ENCODE measurements at regions not wholly inside any gene's neighbourhood (a gene's known extent, or its start where the extent isn't known, plus 50 kb on each side); places are given as distances from the start of the nearest gene placed in this dataset.

DNA sequence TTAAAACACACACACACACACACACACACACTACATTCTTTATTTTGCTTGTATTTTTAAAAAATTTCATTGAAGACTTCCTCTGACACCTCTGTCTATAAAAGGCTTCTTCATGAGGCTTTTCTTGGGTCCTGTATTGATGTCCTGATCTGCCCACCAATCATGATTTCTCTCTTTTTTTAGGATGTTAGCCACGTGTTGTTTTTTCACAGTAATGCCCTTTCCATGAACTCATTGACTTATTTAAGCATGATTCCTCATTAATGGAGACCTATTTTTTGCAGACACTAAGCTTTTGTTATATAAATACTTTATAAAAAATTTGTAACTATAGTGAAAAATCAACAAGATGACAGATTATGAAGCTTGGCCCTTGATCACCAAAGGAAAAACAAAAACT is 173.8 kb upstream of the CNTNAP5 start (continued):
- TF ChIP-seq, protein P1, sequence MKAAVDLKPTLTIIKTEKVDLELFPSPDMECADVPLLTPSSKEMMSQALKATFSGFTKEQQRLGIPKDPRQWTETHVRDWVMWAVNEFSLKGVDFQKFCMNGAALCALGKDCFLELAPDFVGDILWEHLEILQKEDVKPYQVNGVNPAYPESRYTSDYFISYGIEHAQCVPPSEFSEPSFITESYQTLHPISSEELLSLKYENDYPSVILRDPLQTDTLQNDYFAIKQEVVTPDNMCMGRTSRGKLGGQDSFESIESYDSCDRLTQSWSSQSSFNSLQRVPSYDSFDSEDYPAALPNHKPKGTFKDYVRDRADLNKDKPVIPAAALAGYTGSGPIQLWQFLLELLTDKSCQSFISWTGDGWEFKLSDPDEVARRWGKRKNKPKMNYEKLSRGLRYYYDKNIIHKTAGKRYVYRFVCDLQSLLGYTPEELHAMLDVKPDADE (IDR thresholded peaks at IDR 0.05), result no peak
- TF ChIP-seq EZH2phosphoT487 (IDR thresholded peaks at IDR 0.05; ENCODE audit: unreplicated experiment), result no peak

DNA sequence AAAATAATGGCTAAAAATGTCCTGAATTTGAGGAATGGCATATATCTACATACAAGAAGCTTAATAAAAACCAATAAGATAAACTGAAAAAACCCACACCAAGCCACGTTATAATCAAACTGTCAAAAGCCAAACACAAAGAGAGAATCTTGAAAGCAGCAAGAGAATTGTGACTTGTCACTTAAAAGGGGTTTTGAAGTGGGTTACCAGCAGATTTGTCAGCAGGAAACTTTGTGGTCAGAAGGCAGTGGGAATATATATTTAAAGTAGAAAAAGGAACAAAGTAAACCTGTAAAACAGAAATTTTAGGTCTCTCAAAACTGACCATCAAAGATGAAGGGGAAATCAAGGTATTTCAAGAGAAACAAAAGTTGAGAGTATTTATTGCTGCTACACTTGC is 171.9 kb upstream of the CNTNAP5 start:
- H3K79me2 ChIP-seq (replicated peaks; ENCODE audit: insufficient read depth), result no peaks in the 10 kb centered on the region
- peaks cover 47% of the 10 kb centered on the region for H3K9me3 Mint-ChIP-seq
- no peak overlapping the region for H3K27ac Mint-ChIP-seq
- no peaks in the 10 kb centered on the region for H3K4me1 Mint-ChIP-seq
- H3K9me2 ChIP-seq (ENCODE audit: insufficient read depth), result 0 out of 2 replicates have a peak, but pooled peaks cover 5% of the 10 kb centered on the region
- no peaks in the 10 kb centered on the region for H3K27me3 ChIP-seq (ENCODE audit: insufficient read depth)
- H2AFZ ChIP-seq, result no peak overlapping the region
- peaks cover 4% of the 10 kb centered on the region for H3K36me3 ChIP-seq (ENCODE audit: insufficient read depth)
- no peak overlapping the region for H3K4me2 ChIP-seq
- H3F3A ChIP-seq (replicated peaks; ENCODE audit: low read depth), result no peaks in the 10 kb centered on the region
- peaks cover 3% of the 10 kb centered on the region for H3K27me3 Mint-ChIP-seq (ENCODE audit: insufficient read depth, low read depth, poor library complexity)
- no peak for DNase-seq (ENCODE audit: low spot score)
- H3K36me3 Mint-ChIP-seq (ENCODE audit: low read depth), result peaks cover 16% of the 10 kb centered on the region
- no peak overlapping the region for H3K27ac ChIP-seq (ENCODE audit: low read depth)
- no peak overlapping the region for H3K4me3 ChIP-seq
- no peaks in the 10 kb centered on the region for H4K20me1 ChIP-seq (replicated peaks; ENCODE audit: insufficient read depth)
- no peaks in the 10 kb centered on the region for H3K4me1 ChIP-seq (ENCODE audit: insufficient read depth)
- no peak overlapping the region for H3K4me3 Mint-ChIP-seq
- ATAC-seq, result no peak
- TF ChIP-seq, protein P2, sequence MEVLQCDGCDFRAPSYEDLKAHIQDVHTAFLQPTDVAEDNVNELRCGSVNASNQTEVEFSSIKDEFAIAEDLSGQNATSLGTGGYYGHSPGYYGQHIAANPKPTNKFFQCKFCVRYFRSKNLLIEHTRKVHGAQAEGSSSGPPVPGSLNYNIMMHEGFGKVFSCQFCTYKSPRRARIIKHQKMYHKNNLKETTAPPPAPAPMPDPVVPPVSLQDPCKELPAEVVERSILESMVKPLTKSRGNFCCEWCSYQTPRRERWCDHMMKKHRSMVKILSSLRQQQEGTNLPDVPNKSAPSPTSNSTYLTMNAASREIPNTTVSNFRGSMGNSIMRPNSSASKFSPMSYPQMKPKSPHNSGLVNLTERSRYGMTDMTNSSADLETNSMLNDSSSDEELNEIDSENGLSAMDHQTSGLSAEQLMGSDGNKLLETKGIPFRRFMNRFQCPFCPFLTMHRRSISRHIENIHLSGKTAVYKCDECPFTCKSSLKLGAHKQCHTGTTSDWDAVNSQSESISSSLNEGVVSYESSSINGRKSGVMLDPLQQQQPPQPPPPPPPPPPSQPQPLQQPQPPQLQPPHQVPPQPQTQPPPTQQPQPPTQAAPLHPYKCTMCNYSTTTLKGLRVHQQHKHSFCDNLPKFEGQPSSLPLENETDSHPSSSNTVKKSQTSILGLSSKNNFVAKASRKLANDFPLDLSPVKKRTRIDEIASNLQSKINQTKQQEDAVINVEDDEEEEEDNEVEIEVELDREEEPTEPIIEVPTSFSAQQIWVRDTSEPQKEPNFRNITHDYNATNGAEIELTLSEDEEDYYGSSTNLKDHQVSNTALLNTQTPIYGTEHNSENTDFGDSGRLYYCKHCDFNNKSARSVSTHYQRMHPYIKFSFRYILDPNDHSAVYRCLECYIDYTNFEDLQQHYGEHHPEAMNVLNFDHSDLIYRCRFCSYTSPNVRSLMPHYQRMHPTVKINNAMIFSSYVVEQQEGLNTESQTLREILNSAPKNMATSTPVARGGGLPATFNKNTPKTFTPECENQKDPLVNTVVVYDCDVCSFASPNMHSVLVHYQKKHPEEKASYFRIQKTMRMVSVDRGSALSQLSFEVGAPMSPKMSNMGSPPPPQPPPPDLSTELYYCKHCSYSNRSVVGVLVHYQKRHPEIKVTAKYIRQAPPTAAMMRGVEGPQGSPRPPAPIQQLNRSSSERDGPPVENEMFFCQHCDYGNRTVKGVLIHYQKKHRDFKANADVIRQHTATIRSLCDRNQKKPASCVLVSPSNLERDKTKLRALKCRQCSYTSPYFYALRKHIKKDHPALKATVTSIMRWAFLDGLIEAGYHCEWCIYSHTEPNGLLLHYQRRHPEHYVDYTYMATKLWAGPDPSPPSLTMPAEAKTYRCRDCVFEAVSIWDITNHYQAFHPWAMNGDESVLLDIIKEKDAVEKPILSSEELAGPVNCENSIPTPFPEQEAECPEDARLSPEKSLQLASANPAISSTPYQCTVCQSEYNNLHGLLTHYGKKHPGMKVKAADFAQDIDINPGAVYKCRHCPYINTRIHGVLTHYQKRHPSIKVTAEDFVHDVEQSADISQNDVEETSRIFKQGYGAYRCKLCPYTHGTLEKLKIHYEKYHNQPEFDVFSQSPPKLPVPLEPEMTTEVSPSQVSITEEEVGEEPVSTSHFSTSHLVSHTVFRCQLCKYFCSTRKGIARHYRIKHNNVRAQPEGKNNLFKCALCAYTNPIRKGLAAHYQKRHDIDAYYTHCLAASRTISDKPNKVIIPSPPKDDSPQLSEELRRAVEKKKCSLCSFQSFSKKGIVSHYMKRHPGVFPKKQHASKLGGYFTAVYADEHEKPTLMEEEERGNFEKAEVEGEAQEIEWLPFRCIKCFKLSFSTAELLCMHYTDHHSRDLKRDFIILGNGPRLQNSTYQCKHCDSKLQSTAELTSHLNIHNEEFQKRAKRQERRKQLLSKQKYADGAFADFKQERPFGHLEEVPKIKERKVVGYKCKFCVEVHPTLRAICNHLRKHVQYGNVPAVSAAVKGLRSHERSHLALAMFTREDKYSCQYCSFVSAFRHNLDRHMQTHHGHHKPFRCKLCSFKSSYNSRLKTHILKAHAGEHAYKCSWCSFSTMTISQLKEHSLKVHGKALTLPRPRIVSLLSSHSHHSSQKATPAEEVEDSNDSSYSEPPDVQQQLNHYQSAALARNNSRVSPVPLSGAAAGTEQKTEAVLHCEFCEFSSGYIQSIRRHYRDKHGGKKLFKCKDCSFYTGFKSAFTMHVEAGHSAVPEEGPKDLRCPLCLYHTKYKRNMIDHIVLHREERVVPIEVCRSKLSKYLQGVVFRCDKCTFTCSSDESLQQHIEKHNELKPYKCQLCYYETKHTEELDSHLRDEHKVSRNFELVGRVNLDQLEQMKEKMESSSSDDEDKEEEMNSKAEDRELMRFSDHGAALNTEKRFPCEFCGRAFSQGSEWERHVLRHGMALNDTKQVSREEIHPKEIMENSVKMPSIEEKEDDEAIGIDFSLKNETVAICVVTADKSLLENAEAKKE (CRISPR knock-in tag; IDR thresholded peaks at IDR 0.05), result no peak
- TF ChIP-seq STAT1 (IDR thresholded peaks at IDR 0.05; ENCODE audit: unreplicated experiment) (no peak), NANOG (IDR thresholded peaks at IDR 0.05; ENCODE audit: borderline replicate concordance) (no peak), ZNF114 (CRISPR knock-in tag; IDR thresholded peaks at IDR 0.05) (no peak), CREB1 (CRISPR knock-in tag; IDR thresholded peaks at IDR 0.05; ENCODE audit: low read depth) (no peak), POLR2AphosphoS5 (IDR thresholded peaks at IDR 0.05; ENCODE audit: low read depth) (no peak), JUNB (IDR thresholded peaks at IDR 0.05; ENCODE audit: unreplicated experiment) (no peak), EZH2phosphoT487 (IDR thresholded peaks at IDR 0.05; ENCODE audit: unreplicated experiment) (no peak), ZNF331 (CRISPR knock-in tag; IDR thresholded peaks at IDR 0.05; ENCODE audit: low read depth) (no peak)
- TF ChIP-seq, protein P3, sequence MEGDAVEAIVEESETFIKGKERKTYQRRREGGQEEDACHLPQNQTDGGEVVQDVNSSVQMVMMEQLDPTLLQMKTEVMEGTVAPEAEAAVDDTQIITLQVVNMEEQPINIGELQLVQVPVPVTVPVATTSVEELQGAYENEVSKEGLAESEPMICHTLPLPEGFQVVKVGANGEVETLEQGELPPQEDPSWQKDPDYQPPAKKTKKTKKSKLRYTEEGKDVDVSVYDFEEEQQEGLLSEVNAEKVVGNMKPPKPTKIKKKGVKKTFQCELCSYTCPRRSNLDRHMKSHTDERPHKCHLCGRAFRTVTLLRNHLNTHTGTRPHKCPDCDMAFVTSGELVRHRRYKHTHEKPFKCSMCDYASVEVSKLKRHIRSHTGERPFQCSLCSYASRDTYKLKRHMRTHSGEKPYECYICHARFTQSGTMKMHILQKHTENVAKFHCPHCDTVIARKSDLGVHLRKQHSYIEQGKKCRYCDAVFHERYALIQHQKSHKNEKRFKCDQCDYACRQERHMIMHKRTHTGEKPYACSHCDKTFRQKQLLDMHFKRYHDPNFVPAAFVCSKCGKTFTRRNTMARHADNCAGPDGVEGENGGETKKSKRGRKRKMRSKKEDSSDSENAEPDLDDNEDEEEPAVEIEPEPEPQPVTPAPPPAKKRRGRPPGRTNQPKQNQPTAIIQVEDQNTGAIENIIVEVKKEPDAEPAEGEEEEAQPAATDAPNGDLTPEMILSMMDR (conservative IDR thresholded peaks at IDR 0.05; ENCODE audit: low read depth in 2 of 2), result no peak
- TF ChIP-seq, protein P4, sequence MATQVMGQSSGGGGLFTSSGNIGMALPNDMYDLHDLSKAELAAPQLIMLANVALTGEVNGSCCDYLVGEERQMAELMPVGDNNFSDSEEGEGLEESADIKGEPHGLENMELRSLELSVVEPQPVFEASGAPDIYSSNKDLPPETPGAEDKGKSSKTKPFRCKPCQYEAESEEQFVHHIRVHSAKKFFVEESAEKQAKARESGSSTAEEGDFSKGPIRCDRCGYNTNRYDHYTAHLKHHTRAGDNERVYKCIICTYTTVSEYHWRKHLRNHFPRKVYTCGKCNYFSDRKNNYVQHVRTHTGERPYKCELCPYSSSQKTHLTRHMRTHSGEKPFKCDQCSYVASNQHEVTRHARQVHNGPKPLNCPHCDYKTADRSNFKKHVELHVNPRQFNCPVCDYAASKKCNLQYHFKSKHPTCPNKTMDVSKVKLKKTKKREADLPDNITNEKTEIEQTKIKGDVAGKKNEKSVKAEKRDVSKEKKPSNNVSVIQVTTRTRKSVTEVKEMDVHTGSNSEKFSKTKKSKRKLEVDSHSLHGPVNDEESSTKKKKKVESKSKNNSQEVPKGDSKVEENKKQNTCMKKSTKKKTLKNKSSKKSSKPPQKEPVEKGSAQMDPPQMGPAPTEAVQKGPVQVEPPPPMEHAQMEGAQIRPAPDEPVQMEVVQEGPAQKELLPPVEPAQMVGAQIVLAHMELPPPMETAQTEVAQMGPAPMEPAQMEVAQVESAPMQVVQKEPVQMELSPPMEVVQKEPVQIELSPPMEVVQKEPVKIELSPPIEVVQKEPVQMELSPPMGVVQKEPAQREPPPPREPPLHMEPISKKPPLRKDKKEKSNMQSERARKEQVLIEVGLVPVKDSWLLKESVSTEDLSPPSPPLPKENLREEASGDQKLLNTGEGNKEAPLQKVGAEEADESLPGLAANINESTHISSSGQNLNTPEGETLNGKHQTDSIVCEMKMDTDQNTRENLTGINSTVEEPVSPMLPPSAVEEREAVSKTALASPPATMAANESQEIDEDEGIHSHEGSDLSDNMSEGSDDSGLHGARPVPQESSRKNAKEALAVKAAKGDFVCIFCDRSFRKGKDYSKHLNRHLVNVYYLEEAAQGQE (IDR thresholded peaks at IDR 0.05; ENCODE audit: unreplicated experiment), result no peak
- TF ChIP-seq, protein P1 (IDR thresholded peaks at IDR 0.05), result no peak

All from GM23338 (cell line).